Bone marrow (tissue), 2 donors: ENCODE measurements at regions not wholly inside any gene's neighbourhood (a gene's known extent, or its start where the extent isn't known, plus 50 kb on each side); places are given as distances from the start of the nearest gene placed in this dataset.

Experiments used
- DNase-seq, 2 donors: peaks; one replicate each; lab custom pipeline; 2025; lab: John Stamatoyannopoulos, UW

DNA sequence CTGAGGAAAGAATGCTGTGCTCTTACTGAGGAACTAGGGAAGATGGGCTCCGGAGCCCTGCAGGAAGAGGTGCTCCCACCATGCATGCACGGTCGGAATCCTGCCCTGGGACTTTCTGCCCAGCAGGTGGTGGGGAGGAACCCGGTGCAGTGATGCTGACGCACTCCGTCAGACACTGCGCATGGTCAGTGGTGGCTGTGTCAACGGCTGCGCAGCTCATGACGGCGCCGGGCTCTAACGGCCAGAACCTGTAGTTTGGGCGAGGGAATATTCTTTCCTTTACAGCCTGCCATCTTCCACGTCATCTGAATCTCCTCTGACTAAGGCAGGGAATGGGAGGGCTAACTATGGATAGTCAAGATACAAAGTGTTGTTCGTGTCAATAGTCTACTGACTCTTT is 189.2 kb upstream of the MGMT start:
- DNase-seq, result no peak

DNA sequence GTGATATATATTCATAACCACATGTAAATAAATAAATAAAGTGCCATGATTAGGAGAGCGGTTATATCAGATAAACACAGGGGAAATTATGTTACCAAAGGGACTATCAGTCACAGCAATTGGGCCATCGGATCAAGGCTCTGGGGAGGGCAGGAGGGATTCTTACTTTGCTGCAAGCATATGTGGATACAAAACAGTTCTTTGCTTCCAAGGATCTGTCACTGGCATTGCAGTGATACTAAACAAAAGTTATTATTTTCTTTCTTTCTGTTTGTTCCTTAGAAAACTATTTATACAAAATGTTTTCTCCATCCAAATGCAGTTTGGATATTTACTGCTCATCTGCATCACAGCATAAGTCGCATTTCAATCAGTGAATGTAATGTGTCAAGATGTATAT is 188.4 kb upstream of the MGMT start:
- no peak for DNase-seq

DNA sequence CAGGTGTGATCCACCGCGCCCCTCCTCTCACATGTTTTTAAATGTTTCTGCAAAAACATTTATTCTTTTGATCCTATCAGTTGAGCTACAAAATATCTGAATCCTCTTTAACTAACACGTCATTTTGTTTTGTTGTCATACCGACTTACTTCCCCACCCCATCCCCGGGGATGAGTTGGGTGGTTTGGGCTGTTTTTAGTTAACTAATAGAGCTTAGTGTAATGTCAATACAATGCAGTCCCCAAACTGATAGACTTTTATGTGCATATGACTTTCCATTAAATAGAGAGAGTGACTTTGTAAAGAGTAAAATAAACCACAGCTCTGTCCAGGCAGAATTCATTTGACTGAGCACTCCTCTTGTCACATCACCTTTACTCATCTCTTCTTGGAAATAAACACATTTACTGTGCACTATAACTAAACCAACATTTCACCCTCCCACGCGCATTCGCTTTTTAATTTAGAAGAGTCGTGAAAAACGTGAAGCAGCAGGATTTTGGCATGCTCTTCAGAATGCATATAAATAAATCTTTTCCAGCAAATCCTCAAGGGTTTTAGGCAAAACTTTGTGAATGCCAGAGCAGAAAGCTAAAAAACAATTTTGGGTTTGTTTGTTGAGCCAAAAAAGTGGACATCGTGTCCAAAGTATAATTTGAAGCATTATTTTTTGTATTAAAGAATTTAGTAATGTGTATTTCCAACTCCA is 187.4 kb upstream of the MGMT start:
- DNase-seq, result no peak

DNA sequence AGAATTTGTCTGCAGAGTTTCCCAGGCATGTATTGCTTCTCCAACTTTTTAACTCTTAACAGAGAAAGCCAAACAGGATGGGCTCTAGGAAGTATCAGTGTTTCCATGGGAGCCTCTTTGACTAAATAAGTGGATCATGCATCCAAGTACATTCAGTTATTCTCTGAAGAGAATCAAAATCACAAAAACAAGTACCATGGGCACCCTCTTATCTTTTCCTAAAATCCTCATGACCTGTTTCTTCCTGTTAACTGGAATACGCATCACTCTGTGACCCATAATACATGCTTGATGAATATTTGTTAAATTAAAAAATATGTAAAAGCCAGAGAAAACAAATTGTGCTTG is 186.9 kb upstream of the MGMT start:
- no peak for DNase-seq

DNA sequence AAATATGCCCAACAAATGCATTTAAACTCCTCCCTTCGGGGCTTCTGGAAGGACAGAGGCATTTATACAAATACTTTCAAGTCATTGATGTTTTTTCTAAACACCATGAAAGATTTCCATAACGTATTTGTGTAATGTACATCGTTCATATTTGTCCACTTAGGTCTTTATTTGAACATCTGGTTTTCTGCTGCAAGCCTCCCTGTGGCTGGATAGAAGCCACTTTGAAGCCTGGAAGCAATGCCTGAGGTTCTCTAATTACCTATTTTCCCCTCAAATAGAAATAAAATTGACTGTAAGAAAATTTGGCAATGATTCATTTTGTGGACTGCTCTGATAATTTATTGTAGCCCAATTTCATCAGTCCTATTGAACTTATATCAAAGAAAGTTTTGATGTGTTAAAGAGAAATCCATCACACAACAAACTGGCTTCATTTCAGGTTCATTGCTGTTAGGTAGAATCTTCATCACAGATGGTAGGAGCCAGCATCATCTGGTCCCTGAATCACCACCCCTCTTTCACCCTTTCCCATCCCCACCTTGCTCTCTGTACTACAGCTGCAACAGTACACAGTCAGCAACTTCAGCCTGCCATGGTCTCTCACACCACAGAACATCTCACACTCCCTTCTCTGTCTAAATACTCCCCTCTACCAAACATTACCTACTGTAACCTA is 186.0 kb upstream of the MGMT start:
- no peak for DNase-seq

DNA sequence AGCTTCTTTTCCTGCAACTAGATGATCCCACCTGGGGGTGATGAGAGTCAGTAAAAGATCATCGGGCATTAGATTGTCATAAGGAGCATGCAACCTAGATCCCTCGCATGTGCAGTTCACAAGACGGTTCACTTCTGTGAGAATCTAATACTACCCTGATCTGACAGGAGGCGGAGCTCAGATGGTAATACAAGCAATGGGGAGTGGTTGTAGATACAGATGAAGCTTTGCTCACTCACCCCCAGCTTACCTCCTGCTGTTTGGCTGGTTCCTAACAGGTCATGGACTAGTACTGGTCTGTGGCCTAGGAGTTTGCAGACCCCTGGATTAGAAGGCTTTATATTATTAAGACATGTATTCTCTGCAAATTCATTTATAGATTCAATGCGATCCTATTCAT is 181.6 kb upstream of the MGMT start:
- DNase-seq, result no peak

DNA sequence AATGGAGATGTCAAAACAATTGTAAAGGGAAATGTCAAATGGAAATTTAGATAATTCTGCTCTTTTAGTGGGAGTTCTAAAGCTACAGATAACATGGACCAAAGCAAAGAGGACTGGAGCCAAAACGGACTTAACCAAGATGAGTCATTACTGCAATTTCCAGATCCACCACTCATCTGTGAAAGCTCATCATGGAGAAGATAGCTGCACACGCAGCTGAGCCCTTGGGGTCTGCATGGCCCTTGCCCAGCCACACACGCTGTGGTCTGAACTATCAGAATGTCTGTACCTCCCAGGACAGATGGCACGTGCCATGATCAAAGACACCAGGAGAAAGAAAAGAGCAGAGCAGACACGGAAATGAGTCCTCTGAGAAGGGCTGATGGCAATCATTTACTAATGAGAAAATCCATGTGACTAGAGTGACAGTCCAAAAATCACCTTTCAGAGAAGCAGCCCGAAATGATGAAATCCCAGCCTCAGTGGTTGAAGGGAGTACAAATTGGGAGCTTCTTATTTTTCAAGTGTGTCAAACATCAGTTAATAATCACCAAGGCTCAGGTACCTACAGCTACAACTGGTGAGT is 177.9 kb upstream of the MGMT start:
- no peak for DNase-seq

DNA sequence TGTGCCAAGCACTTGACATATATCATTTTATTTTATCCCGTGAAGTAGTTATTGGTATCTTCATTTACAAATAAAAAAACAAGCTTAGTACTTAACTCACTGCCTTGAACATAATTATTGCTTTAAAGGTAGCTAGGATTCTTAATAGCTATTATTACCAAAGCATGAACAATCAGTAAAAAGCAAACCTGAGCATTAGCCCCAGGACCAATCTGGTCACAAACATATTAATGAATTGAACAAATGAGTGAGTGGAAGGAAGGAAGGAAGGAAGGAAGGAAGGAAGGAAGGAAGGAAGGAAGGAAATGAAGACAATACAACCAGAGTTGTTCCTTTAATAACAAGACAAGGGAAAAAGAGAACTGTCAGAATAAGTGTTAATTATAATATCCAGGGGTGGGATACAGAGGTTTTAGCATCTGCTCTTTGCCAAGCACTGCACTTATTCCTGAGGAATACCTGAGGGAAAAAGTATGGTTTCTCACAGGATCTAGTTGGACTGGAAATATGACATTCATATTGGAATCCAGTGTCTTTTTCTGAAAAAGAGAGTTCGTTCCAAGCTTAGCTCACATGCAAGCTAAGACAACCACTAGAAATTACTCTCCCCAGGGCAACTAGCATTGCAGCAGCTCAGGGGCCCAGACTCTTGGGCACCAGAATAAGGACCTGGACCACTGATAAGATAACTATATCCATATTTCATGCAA is 172.9 kb upstream of the MGMT start:
- DNase-seq, result no peak

DNA sequence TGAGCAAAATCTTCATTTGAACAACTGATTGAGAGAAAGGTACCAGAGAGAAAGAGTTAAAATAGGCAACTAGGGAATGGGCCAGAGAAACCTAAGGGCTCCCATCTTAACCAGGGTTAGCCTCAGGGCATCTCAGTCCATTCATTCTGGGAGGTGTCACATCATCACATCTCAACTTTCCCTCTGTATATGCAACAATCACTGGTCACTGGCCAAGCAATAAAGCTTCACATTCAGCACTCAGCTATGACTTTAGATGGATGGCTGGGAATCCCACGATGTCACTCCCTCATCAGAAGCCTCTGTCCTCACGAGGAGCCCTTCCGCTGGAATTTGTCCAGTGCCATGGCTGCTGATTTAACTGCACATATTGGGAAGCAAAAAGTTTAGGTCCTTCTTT is 172.1 kb upstream of the MGMT start:
- DNase-seq, result no peak

DNA sequence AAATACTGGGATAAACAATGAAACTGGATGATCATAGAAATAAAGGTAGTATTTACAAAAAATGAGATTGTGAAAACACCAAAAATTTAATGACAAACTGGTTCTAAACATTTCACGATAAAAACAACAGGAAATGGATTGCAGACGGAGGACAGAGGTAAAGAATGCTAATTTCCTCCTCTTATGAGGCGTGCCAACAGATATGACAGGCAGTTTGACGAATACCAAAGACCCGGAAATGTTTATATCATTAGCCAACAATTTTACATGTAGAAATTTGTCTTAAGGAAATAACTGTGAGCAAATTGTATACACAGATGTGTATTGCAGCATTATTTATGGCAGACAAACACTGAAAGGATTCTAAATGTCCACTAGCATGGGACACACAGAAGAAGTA is 162.0 kb upstream of the MGMT start:
- no peak for DNase-seq

DNA sequence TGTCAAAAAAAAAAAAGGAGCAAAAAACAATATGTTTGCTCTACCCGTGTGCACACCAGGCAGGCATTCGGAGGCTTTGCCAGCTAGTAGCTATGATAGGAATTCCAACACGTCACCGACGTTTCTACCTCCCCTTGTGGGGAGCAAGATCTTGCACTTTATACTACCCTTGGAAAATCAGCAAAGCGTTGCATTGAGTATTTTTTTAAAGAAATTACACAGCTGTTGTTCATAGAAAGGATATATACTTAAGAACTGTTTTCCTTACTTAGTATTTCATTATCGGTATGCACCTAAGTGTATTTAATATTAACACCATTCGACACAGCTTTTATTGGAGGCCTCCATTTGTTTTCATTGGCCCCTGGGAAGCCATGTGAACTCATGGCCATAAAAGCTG is 159.9 kb upstream of the MGMT start:
- no peak for DNase-seq

DNA sequence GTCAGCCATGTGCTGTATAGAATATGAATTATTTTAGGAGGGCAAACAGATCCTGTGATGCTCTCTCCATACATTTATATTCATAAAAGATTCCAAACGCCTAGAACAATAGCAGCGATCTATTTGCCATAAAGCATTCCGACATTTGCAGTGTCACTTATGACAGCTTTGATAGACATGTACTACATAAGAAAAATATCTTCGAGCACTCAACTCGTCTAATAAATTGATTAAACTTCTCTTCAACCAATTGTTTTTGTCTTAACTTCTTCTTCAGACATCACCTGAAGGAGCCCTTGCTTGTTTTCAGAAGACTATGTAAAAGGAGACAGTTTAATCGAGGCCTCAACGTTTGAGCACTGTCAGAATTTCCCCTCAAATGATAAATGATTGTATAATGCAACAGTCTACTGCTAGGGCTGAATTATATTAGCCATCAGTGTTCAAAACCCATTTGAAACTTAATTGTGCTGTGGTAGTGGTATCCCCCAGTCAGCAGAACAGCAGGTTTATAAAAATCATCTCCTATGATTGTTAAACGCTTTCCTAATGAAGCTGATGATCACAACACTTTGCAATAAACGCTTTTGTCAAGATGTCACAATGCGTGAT is 158.0 kb upstream of the MGMT start:
- no peak for DNase-seq

DNA sequence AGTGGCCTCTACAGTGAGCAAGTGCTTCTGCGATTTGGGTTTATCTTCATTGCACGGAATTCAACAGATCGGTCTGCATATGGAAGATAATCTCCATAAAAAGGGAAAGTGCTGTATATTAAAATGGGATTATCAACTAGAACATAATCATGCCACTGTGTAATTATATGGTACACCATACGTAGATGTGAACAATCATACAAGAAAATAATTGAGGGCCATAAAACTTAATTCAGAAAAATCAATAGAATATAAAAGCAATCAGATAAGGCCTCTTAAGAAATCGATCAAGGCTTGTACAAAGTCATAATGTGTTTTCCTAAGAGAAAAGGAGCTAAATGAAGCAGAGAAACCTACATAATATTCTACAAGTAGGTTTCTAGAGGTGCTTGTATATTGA is 157.5 kb upstream of the MGMT start:
- no peak for DNase-seq

DNA sequence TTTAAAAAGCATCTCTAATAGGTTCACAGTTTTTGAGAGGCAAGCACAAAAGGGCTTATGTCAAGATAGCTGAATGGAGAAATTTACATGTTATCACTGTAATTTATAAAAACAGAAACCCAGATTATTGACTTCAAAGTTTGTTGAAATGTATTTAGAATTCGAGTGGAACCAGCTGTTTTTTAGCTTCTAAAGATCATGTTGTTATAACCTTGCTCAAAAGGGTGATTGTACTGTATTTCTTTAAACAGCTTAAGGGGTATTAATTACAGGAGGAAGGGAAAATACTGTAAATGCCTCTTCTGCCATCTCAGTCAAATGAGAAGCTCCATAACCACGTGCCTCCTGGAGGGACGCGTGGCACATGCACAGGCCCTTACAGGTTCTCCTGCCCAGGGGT is 156.2 kb upstream of the MGMT start:
- DNase-seq, result no peak

DNA sequence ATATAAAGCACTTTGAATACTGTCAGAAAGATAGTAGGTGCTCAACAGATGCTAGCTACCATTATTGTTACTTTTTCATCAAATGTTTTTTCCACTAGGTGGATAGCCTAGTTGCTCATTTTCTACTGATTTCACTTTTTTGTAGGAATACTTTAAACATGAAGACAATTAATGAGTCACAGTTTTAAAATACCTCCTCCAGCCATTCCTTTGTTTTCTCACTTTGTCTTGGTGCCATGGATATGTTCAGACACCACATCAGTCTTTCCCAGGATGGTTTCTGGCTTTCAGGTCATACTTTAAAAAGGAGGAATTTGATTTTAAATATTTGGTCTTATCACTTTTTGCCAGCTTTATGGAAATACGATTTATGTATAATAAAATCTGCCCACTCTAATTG is 147.1 kb upstream of the MGMT start:
- no peak for DNase-seq

DNA sequence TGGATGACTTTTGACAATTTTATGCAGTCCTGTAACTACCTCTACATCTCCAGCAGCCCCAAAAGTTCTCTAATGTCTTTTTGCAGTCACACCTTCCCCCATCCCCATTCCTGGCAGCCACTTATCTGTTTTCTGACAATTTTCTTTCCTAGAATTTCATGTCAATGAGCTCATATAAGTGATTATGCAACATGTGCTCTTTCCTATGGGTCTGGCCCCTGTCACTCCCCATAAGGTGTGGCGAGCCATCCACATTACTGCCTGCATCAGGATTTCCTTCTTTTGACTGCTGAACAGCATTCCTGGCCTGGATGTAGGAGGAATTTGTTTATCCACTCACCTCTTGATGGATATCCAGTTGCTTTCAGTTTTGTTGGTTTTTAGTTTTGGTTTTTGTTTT is 146.7 kb upstream of the MGMT start:
- no peak for DNase-seq

DNA sequence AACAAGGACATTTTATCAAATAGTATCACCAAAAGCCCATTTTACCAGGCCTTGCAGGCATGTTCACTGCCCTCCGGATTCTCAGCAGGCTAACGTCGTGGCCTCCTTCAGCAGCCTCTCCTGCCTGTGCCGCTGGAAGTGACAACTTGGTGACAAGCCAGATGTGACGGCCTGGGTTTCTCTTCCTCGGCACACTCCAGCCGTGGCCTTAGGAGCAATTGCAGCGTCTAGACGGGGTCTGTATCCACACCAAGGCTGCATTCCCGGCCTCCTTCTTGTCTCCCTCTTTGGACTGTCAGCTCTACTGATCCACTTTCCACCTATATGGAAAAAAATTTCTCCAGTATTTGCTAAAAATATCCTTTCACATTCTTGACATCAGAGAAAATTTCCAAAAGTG is 145.3 kb upstream of the MGMT start:
- no peak for DNase-seq

DNA sequence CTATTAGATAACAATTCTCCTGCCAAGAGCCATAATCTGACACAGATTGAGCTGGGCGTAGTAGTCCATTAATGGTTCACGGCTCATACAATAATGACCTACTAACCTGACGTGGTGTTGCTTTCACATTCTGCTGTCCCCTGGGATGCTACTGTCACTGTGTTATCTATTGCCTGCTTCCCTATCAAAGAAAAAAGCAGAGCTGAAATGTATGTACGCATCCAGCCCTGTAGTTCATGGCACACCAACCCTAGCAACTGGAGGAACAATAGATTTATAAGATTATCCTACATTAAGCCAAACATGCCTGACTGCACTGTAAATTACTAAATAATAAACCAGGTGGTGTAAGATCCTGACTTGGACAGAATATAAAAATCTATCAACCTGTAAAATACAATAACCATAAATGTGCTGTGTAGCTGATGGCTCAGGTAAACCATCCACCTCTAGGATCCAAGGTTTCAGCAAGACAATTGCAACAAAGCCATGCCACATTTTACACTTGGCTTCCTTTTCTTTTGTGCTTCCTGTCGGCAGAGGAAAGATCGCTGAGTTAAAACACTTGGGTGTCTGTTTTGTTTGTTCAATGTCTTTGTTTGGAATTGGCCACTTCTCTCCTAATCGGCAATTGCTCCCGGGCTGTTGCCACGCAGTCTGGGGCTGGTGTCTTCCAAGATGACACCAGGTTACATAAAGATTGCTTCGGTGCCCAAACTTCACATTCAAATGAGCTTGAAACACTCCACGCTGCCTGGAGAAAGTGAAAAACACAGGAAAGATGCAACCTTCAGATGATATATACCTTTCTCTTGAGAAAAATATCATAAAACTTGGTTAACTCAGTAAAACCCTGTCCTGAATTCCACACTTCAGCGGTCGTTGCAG is 143.9 kb upstream of the MGMT start:
- no peak for DNase-seq

DNA sequence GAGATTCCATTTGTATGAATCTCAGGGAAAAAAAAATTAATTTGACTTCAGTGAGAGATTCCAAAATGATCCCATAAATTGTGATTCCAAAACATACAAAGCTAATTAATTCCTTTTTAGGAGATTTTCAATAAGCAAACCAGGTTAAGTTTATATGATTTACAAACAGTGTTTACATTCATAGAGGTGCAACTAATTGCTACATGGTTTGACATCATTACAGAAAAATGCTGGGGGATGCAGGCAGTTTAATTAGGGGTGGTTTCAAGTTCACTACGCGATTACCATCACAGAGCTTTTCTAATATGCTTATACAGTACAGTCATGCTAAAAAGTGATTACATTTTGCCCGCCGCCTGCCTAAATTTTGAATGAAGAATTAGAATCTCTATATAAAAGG is 143.2 kb upstream of the MGMT start:
- DNase-seq, result no peak

DNA sequence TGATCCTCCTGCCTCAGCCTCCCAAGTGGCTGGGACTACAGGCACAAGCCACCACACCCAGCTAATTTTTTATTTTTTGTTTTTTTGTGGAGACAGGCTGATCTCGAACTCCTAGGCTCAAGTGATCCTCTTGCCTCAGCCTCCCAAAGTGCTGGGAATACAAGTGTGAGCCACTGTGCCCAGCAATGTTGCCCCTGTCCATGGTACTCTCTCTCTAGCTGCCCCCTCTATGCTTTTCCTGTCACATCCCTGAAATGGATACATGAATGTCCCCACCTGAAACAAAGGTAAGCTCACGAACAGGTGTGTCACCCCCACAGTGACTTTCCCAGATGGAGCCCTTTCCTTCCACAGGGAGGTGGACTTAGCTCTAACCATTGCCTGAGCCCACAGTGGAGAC is 141.1 kb upstream of the MGMT start:
- no peak for DNase-seq

DNA sequence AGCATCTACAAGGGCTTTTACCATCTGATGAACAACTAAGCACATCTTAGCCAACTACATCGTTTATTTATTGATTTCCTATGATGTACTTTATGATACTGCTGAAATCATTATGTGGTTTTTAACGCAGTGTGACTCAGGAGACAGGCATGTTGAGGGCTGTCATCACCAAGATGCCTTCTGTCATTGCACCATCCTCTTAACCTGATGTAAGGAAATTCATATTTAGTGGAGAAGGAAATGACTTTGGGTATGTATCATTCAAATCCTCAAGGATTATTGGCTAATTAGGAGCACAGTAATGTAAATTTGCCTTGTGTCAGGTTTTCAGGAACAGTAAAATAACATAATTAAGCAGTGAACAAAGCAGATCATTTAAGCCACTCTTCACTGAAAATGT is 138.5 kb upstream of the MGMT start:
- no peak for DNase-seq
